ENCODE measurements at regions not wholly inside any gene's neighbourhood (a gene's known extent, or its start where the extent isn't known, plus 50 kb on each side); places are given as distances from the start of the nearest gene placed in this dataset.

DNA sequence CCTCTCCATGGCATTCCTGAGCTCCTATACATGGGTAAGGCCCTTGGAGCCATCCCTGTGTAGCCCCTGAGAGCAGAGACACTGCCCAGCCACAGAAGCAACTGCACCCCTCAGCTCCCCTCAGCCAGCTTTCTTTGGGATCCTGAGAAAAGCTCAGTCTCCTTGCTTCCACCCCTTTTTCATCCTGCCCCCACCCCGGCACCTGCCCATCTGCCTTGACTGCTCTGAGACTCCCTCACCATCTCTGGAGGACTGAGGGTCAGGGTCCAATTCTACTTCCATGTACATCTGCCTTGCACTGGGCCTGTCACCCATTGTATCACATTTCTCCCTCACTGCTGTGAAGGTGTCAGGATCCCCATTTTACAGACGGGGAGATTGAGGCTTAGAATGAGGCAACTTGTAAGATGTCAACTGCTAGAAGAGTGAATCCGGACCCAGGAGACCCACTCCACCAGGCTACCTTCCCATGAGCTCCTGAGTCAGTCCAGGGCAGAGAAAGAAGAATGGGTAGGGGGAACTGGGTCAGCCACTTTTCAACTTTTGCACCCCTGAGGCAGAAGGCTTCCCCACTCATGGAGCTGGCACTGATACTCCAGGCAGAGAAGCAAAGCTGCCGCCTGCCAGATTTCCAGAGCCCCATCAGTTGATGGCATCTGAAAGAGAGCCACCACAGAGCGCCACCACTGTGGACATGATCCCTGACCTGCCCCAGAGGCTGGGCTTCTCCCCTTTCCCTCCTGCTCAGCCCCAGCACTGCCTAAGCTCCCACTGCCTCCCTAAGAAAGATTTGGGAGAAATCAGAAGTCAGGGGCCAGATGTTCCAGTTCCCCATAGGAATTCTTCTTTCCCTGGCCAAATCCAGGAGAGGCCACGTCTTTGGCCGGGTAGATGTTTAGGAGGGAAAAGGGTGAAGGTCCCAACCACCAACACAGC is 135.4 kb downstream of the TMEM132E start:
- 67 to 84% (median 78%) methylated on average over 6 to 7 of the region's 7 CpGs for WGBS, 4 donors
- H3K9me3 ChIP-seq (replicated peaks in 1 of 3) = no peaks in the 10 kb centered on the region
- H3K4me1 ChIP-seq (replicated peaks in 1 of 2) = no peaks in the 10 kb centered on the region
- no peak for TF ChIP-seq POLR2A (IDR thresholded peaks at IDR 0.05)
- TF ChIP-seq, protein P1, sequence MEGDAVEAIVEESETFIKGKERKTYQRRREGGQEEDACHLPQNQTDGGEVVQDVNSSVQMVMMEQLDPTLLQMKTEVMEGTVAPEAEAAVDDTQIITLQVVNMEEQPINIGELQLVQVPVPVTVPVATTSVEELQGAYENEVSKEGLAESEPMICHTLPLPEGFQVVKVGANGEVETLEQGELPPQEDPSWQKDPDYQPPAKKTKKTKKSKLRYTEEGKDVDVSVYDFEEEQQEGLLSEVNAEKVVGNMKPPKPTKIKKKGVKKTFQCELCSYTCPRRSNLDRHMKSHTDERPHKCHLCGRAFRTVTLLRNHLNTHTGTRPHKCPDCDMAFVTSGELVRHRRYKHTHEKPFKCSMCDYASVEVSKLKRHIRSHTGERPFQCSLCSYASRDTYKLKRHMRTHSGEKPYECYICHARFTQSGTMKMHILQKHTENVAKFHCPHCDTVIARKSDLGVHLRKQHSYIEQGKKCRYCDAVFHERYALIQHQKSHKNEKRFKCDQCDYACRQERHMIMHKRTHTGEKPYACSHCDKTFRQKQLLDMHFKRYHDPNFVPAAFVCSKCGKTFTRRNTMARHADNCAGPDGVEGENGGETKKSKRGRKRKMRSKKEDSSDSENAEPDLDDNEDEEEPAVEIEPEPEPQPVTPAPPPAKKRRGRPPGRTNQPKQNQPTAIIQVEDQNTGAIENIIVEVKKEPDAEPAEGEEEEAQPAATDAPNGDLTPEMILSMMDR (IDR thresholded peaks at IDR 0.05) = no peak
- H3K4me3 ChIP-seq = no peak overlapping the region
- no peaks in the 10 kb centered on the region for H3K36me3 ChIP-seq (replicated peaks in 1 of 2)
- peaks cover 4% of the 10 kb centered on the region for H3K27me3 ChIP-seq
- no peak overlapping the region for H3K27ac ChIP-seq
- intact Hi-C loops (cut with DNase I) = no loop called here
- no peak for DNase-seq

DNA sequence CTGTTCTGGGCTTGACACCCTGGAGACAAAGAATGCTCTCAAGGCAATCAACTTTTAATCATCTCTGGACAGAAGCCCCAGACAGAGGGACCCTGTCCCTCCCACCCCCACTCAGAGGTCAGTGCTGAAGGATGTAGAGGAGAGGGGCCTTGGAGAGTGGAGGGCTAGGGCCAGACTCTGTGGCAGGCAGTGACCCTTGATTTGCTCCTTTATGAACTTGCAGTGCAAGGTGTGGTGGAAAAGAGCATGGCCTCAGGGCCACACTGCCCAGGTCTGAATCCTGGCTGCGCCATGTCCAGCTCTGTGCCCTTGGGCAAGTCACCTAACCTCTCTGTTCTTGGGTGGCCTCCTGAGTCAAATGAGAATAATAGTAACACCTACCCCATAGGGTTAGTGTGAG is 134.3 kb downstream of the TMEM132E start:
- H3K4me3 ChIP-seq = no peak overlapping the region
- intact Hi-C loops (cut with DNase I) = no loop called here
- DNase-seq = no peak
- no peak overlapping the region for H3K27ac ChIP-seq
- no peaks in the 10 kb centered on the region for H3K36me3 ChIP-seq (replicated peaks in 1 of 2)
- no peaks in the 10 kb centered on the region for H3K9me3 ChIP-seq (replicated peaks in 1 of 3)
- TF ChIP-seq, protein P1 (IDR thresholded peaks at IDR 0.05) = no peak
- TF ChIP-seq POLR2A (IDR thresholded peaks at IDR 0.05) = no peak
- 89 to 91% (median 90%) methylated on average over 1 of the region's 1 CpG; no CpG with 5 or more reads in 1 of the 4 donors for WGBS, 4 donors
- H3K27me3 ChIP-seq = peaks cover 4% of the 10 kb centered on the region
- no peaks in the 10 kb centered on the region for H3K4me1 ChIP-seq (replicated peaks in 1 of 2)

DNA sequence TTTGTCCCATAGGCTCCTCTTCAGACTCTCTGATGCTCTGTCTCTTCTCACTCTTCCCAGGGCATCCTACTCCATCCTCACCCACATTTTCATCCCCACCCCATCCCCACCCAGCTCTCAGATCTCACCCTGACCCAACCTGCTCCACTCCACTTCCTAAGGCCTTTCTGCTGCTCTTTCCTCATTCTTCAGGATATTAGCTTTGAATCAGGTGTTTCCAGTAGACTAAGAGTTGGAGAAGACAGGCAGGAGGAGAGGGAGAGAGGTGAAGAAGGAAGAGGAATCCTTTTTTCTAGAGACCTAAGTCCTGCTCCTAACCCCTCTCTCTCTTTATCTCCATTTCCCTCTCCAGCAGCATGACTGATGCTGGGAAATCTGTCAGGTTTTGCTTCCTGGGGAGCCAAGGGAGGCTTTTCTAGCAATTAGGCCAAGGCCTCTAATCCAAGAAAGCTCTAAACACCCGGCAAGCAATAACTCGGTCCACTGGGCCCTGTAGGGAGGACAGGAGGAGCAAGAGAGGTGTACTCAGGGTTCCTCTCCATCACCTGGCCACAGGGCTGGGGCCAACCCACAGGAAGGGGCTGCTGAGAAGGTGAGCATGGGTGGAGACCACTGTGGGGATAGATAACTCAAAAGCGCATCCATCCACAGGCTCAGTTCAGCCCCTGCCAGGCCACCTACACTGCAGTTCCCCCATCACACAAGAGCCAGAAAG is 133.3 kb downstream of the TMEM132E start:
- intact Hi-C loops (cut with DNase I) = no loop called here
- no peak for DNase-seq
- Histone ChIP-seq H3K27ac (no peak overlapping the region), H3K36me3 (replicated peaks in 1 of 2) (no peaks in the 10 kb centered on the region), H3K4me1 (replicated peaks in 1 of 2) (no peaks in the 10 kb centered on the region), H3K9me3 (replicated peaks in 1 of 3) (no peaks in the 10 kb centered on the region), H3K4me3 (no peak overlapping the region), H3K27me3 (peaks cover 4% of the 10 kb centered on the region)
- 64 to 76% (median 69%) methylated on average over 3 of the region's 3 CpGs for WGBS, 4 donors
- no peak for TF ChIP-seq POLR2A (IDR thresholded peaks at IDR 0.05)
- TF ChIP-seq, protein P1 (IDR thresholded peaks at IDR 0.05) = no peak

DNA sequence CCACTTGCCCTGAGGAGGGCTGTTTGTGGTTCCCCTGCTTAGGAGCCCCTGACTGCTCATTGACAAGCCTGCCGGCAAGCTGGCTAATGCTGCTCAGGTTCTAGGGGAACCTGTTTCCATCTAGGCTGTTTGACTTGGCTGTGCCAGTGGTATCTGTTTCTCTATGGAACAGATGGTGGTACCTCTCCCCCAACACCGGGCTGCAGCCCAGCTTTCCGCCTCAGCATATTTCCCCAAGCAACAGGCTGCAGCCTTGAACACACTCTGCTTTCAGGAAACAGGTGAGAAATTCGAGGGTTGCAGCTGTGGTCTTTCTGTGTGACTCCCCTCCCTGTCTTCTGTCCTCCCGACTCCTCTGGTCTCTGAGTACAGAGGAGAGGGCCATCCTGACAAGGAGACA is 132.3 kb downstream of the TMEM132E start:
- no peaks in the 10 kb centered on the region for H3K4me1 ChIP-seq (replicated peaks in 1 of 2)
- no peak overlapping the region for H3K27ac ChIP-seq
- H3K36me3 ChIP-seq (replicated peaks in 1 of 2) = no peaks in the 10 kb centered on the region
- H3K9me3 ChIP-seq (replicated peaks in 1 of 3) = no peaks in the 10 kb centered on the region
- 46 to 93% (median 62%) methylated on average over 2 to 5 of the region's 5 CpGs for WGBS, 4 donors
- H3K4me3 ChIP-seq = no peak overlapping the region
- intact Hi-C loops (cut with DNase I) = no loop called here
- TF ChIP-seq, protein P1 (IDR thresholded peaks at IDR 0.05) = no peak
- no peak for TF ChIP-seq POLR2A (IDR thresholded peaks at IDR 0.05)
- DNase-seq = no peak
- H3K27me3 ChIP-seq = peaks cover 4% of the 10 kb centered on the region
